Stimulated activated CD4-positive, alpha-beta T cell treated with anti-CD3 and anti-CD28 coated beads, Interleukin-1b, Interleukin-23, amount 100 ng/mL, for 4 hours (primary cell): ENCODE measurements at regions not wholly inside any gene's neighbourhood (a gene's known extent, or its start where the extent isn't known, plus 50 kb on each side); places are given as distances from the start of the nearest gene placed in this dataset.

ENCODE experiments used
- DNase-seq, 2 donors: peaks; one replicate each; pipeline ENCODE4 v3.0.0-alpha.2; 2020; ENCODE audit warnings: low read depth in 2 of 2

DNA sequence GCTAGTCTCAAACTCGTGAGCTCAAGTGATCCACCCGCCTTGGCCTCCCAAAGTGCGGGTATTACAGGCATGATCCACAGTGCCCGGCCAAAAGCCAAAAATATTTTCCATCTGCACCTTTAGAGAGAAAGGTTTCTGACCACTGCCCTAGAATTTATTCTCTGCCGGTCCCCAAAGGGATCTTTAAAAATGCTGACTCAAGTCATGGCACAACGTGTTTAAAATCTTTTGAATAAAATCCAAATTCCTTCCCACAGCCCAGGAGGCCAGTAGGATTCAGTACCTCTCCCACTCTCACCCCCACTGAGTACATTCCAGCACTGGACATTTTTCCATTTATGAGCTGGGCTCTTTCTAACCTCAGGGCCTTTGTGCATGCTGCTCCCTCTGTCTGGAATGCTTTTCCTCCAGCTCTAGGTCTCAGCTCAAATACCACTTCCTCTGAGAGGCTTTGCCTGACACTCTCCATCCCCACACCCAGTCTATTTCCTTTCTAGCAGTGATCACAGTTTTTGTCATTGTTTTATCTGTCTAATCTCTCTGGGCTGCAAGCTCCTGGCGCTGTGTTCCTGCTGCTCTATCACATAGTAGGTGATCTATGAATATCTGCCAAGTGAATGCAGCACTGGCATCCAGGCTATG is 502.9 kb downstream of the SHQ1 start:
- DNase-seq, result no peak

- DNase-seq, result no peak
Observed at GRCh38 chr3:72344647-72345046, 503.6 kb downstream of the SHQ1 start.

DNA sequence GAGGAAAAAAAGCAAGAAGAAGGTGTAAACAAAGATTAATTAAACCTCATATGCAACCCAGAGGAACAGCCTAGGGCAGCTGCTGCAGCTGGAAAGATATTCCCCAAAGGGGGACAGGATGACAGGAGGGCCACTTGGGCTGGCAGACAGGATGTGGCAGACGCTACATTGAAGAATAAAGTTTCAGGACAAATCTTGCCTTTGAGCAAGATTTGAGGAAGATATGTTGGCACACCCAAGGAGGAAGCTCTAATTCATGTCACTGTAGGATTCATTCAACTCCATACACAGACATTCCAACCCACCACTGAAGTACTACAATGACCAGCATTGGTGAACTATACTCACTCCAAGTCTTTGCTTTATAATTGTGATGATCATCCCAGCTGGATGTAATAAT is 504.0 kb downstream of the SHQ1 start:
- DNase-seq, result no peak

- DNase-seq, result no peak
Observed at GRCh38 chr3:72343078-72343477, 505.2 kb downstream of the SHQ1 start.

- no peak for DNase-seq
Observed at GRCh38 chr3:72342450-72342849, 505.8 kb downstream of the SHQ1 start.

GRCh38 chr3:72341920-72342319 is 506.3 kb downstream of the SHQ1 start:
- no peak for DNase-seq

GRCh38 chr3:72341380-72341770 is 506.9 kb downstream of the SHQ1 start:
- no peak for DNase-seq

DNA sequence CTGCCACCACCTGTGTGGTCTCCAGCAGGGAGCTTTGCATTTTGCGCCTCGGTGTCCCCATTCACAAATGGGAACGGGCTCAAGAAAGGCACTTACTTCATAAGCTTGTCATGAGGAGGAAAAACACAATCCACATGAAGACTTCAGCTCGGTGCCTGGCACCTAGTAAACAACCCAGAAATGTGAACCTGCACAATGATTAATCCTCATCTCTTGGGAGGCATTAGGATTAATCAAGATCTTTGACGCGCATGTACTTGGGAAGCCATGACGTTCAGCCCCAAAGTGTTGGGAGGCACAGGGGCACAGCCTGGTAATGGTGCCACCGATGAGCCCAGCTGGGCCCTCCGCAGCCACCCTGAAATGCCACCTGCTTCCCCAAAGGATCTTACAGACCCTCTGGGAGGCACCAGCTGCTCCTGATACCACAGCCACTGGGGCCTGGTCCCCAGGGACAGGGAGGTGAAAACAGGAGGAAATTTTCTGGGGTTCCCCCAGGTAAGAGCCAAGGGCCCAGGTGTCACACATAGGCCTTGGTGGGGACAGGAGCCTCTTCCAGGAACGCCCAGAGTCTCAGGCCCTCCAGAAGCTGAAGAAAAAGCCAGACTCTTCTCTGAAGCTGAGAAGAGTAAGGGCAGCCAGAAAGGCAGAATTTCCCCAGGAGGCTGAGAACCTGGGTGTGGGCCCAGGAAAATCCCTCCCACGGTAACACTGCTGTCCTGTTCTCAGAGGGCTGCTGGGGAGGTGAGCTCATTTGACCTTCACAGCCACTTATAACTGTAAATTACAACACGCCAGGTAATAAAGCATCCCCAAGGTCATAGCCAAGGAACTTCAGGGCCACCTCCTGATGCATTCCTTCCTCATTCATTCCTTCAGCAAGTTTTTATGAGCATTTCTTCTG is 507.5 kb downstream of the SHQ1 start:
- no peak for DNase-seq

DNA sequence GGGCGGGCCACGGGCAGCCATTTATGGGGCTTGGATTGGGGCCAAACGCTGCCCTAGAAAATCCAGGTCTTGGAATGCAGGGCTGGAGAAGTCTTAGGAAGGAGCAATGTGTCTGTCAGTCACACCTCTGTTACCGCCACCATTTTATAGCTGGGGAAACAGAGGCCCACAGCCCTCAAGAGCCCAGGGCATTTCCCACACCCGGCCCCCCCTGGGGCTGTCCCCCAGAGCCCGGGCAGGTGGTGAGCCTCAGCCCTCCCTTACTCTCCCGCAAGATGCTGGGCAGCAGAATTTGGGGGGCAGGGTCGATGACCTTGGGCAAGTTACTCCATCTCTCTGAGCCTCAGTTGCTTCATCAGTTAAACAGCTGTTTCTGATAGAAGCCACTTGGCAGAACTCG is 508.2 kb downstream of the SHQ1 start:
- no peak for DNase-seq

DNA sequence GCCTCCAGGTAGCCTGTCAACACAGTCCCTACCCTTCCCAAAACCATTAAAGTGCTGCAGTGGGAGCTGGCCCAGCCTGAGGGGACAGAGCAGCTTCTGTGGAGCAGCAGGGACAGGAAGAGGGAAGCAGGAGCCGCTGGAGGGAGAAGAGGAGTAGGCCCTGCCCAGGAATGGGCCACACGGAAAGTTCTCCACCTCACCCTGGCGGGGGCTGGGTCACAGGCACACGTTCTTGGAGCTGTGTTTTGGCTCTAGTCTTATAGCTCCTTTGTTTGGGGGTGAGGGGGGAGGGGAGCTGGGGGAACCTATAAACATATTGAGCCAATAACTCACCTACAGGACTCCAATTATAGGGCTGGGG is 508.6 kb downstream of the SHQ1 start:
- DNase-seq, result no peak

DNA sequence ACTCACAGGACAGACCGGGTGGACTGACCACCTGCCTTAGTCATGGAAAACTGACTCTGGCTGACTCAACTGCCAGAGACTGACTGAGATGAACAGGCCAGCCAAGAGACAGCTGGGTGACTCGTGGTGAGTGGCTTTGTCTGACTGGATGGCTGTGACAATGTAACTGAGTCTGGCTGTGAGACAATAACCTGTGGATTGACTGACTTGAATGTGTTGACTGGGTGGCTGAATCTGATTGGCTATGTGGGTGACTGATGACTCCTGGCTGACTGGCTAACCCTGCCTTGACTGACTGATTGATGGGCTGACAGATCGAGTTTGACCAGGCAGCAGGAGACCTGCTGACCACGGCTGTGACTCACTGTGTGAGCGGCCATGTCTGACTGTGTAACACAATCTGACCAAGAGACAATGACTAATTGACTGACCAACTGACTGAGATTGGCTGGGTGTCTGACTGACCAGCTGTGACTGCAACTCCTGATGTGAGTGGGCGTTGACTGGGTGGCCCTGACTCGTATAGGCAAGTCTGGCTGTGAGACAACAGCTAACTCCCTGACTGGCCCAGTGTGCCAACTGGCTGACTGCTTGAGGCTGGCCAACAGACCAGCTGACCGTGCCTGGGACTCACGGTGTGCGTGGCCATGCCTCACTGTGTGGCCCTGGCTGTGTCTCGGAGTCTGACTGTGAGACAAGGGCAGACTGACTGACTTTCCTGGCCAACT is 509.1 kb downstream of the SHQ1 start:
- DNase-seq, result peak in 1 of 2 donors; percentile 41

DNA sequence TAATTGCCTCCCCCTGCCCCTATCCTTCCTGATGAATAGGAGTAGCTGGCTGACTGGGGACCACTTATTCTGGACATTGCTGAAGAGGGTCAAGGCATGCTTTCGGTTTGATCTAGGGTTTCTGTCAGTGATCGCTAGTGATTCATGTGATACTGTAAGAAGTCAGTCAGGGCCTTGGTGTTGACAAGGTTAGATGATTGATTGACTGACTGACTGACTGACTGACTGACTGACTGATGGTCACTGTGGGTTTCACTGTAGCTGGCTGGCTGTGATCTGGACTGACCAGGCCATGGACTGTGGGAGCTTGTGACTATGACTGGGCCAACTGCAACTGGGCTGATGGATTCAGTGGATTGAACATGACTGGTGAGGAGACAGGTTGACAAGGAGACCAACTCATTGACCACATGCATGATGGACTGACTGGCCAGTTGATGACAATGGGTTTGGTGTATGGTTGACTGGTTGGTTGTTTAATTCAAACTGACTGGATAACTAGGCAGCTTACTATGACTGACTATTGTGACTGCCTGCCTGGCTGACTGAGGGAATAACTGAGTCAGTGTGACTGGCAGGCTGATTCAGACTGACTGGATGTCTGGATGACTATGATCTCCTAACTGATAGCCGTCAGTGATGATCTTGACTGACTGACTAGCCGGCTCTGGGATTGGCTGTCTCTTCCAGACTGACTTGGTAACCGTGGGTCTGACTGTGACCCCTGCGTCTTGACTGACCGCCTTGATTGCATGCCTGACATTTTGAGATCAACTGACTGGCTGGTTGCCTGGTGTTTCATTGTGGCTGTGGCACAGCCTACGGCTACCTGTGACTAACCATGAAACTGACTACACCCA is 509.9 kb downstream of the SHQ1 start:
- DNase-seq, result peak; percentile 37 to 46

DNA sequence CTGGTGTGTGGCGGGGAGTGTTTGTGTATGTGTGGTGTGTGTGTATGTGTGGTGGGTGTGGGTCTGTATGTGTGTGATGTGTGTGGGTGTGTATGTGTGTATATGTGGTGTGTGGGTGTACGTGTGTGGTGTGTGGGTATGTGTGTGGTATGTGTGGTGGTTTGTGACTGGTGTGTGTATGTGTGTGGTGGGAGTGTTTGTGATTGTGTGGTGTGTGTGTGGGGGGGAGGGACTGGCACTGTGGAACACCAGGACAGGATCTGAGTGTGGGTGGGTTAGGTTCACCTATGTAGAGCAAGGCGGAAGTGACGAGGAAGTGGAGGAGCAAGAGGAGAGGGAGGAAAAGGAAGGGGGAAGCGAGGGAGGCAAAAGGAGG is 510.8 kb downstream of the SHQ1 start:
- DNase-seq, result no peak

- DNase-seq, result no peak
Observed at GRCh38 chr3:72336821-72337479, 511.3 kb downstream of the SHQ1 start.

GRCh38 chr3:72336114-72336651 is 512.1 kb downstream of the SHQ1 start:
- DNase-seq, result no peak

GRCh38 chr3:72335458-72336095 is 512.7 kb downstream of the SHQ1 start:
- no peak for DNase-seq

DNA sequence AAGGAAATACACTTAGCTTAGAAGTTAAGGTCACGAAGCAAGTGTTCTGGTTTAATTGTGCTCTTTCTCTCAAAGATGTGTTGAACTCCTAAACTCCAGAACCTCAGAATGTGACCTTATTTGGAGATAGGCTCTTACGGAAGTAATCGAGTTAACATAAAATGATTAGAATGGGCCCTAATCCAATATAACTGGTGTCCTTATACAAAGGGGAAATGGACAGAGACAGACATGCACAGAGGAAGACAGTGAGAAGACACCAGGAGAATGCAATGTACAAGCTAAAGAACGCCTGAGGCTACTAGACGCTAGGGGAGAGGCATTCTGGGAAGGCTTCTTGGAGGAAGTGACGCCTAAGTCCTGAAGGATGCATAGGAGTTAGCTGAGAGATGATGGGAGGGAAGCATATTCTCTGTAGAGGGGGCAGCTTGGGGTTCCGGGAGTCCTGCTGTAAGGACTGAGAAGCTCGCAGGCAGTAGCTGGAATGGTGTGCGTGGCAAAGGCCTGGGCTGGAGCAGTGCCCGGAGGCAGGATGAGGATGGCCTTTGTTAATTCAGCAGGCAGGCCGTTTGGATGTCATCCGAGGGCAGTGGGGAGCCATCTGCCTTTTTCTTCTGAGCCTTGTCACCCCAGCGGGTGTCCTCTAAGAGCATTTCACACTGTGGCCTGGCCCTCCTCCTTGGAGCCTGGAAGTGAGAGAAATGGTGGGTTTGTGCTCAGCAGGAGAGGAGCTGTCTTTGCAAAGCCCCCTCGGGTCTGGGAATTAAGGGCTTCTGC is 513.4 kb downstream of the SHQ1 start:
- DNase-seq, result no peak

GRCh38 chr3:72332689-72333088 is 515.6 kb downstream of the SHQ1 start:
- DNase-seq, result no peak

GRCh38 chr3:72332036-72332435 is 516.2 kb downstream of the SHQ1 start:
- DNase-seq, result no peak

DNA sequence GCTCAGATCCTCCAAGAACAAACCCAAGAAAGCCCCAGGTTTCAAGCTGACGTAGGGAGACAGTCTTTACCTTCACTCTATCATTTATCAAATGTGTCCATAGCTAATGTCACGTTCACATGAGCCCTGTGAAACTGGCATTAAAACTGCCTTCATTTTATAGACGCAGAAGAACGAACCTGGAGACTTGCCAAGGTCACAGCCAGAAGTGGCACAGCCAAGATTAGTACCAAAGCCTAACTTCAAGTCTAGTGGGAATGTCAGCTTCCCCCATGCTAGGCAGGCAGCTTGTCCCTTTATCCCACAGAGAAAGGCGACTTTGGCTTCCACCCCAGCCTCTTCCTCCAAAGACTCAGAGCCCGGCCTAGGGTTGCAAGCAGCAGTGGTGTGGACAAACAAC is 517.2 kb downstream of the SHQ1 start:
- DNase-seq, result no peak
